ENCODE measurements at regions not wholly inside any gene's neighbourhood (a gene's known extent, or its start where the extent isn't known, plus 50 kb on each side); places are given as distances from the start of the nearest gene placed in this dataset.

GRCh38 chr15:60057554-60057953 lies 53.4 kb downstream of the FOXB1 start:
- no peak overlapping the region for H3K4me3 ChIP-seq (ENCODE audit: low read depth, low read length)
- DNase-seq (ENCODE audit: low read depth): no peak
- TF ChIP-seq, protein P1, sequence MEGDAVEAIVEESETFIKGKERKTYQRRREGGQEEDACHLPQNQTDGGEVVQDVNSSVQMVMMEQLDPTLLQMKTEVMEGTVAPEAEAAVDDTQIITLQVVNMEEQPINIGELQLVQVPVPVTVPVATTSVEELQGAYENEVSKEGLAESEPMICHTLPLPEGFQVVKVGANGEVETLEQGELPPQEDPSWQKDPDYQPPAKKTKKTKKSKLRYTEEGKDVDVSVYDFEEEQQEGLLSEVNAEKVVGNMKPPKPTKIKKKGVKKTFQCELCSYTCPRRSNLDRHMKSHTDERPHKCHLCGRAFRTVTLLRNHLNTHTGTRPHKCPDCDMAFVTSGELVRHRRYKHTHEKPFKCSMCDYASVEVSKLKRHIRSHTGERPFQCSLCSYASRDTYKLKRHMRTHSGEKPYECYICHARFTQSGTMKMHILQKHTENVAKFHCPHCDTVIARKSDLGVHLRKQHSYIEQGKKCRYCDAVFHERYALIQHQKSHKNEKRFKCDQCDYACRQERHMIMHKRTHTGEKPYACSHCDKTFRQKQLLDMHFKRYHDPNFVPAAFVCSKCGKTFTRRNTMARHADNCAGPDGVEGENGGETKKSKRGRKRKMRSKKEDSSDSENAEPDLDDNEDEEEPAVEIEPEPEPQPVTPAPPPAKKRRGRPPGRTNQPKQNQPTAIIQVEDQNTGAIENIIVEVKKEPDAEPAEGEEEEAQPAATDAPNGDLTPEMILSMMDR (IDR thresholded peaks at IDR 0.05; ENCODE audit: control insufficient read depth, extremely low read depth, insufficient read depth): no peak

DNA sequence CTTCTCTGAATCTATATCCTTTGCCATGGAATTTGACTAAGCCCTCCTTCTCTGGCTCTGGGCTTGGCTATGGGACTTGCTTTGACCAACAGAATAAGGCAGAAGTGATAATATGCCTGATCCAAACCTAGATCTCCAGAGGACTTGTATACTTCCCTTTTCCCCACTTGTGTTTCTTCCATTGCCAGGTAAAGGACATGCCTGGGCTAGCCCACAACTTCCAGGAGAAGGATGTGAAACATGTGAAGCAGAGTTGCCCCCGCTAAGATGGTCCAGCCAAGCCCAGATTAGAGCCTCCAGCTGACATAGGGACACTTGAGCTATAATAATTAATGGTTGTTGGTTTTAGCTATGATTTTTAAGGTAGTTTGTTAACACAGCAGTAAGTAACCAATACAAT lies 55.1 kb downstream of the FOXB1 start:
- TF ChIP-seq, protein P1 (IDR thresholded peaks at IDR 0.05; ENCODE audit: control insufficient read depth, extremely low read depth, insufficient read depth): no peak
- DNase-seq (ENCODE audit: low read depth): no peak
- no peak overlapping the region for H3K4me3 ChIP-seq (ENCODE audit: low read depth, low read length)

GRCh38 chr15:60061758-60062157 lies 57.6 kb downstream of the FOXB1 start:
- no peak for DNase-seq (ENCODE audit: low read depth)
- TF ChIP-seq, protein P1 (IDR thresholded peaks at IDR 0.05; ENCODE audit: control insufficient read depth, extremely low read depth, insufficient read depth): no peak
- no peak overlapping the region for H3K4me3 ChIP-seq (ENCODE audit: low read depth, low read length)

GRCh38 chr15:60062826-60063225 lies 58.7 kb downstream of the FOXB1 start:
- no peak overlapping the region for H3K4me3 ChIP-seq (ENCODE audit: low read depth, low read length)
- no peak for DNase-seq (ENCODE audit: low read depth)
- TF ChIP-seq, protein P1 (IDR thresholded peaks at IDR 0.05; ENCODE audit: control insufficient read depth, extremely low read depth, insufficient read depth): no peak

- TF ChIP-seq, protein P1 (IDR thresholded peaks at IDR 0.05; ENCODE audit: control insufficient read depth, extremely low read depth, insufficient read depth): no peak
- no peak for DNase-seq (ENCODE audit: low read depth)
- H3K4me3 ChIP-seq (ENCODE audit: low read depth, low read length): no peak overlapping the region
Observed at GRCh38 chr15:60065951-60066350, 61.8 kb downstream of the FOXB1 start.

GRCh38 chr15:60070838-60071493 lies 66.9 kb downstream of the FOXB1 start:
- TF ChIP-seq, protein P1 (IDR thresholded peaks at IDR 0.05; ENCODE audit: control insufficient read depth, extremely low read depth, insufficient read depth): no peak
- peak; percentile 76 for DNase-seq (ENCODE audit: low read depth)
- no peak overlapping the region for H3K4me3 ChIP-seq (ENCODE audit: low read depth, low read length)

Measured in LNCaP clone FGC (cell line).